GM12878 (cell line): ENCODE measurements at regions not wholly inside any gene's neighbourhood (a gene's known extent, or its start where the extent isn't known, plus 50 kb on each side); places are given as distances from the start of the nearest gene placed in this dataset.

Experiments used
- ATAC-seq: fragments of 200-7000 bp; cut with Tn5 transposase; 3 replicates; pipeline ENCODE4 v1.9.1; 2020; ENCODE audit warnings: mild to moderate bottlenecking, moderate library complexity
- BruUV-seq: library from RNA; stranded (reverse); fragments of 400-500 nt; replicated peaks from 2 replicates; lab custom pipeline; 2021; lab: Mats Ljungman, UMichigan
- CTCF ChIA-PET: fragments of 300-600 bp; sonication (Branson Sonifier 250); formaldehyde crosslinking; extraction: SDS; loops from one replicate; lab custom pipeline; 2021; ENCODE audit warnings: inconsistent platforms; lab: Yijun Ruan, JAX
- POLR2A ChIA-PET: fragments of 350-600 bp; formaldehyde crosslinking; extraction: SDS; loops from one replicate; lab custom pipeline; 2021; ENCODE audit warnings: inconsistent platforms; lab: Charles Lee
- RAD21 ChIA-PET: fragments of 300-600 bp; sonication (Branson Sonifier 250); formaldehyde crosslinking; loops from one replicate; lab custom pipeline; 2023; ENCODE audit warnings: antibody characterized with exemption; ENCODE audit not compliant: unreplicated experiment; lab: Charles Lee
- SMC1A ChIA-PET: fragments of 300-600 bp; sonication (Branson Sonifier 250); formaldehyde crosslinking; loops from one replicate; lab custom pipeline; 2023; ENCODE audit not compliant: unreplicated experiment, uncharacterized antibody; lab: Charles Lee
- DNase-seq: peaks from one replicate; pipeline ENCODE4 v3.0.0-alpha.2; 2011; ENCODE audit warnings: low read depth, low spot score
- FAIRE-seq: peaks from 3 replicates; lab custom pipeline; 2011; peaks lifted over from hg19 to GRCh38; lab: Jason Lieb, UNC
- H2AFZ ChIP-seq: 2 replicates; pipeline ENCODE4 v1.6.0; 2011; ENCODE audit warnings: low read depth, low read length, control low read depth; ENCODE audit not compliant: control insufficient read depth
- H3K27ac ChIP-seq: 2 replicates; pipeline ENCODE4 v1.5.1; 2011; ENCODE audit warnings: control low read depth; ENCODE audit not compliant: control insufficient read depth, insufficient read depth
- H3K27me3 ChIP-seq, 2 experiments: replicated peaks in 1 of 2; 2 replicates each; pipeline versions ENCODE4 v1.6.0 to v1.6.1; 2011; ENCODE audit warnings: low read length in 1 of 2; ENCODE audit not compliant: control insufficient read depth in 2 of 2, insufficient read depth in 2 of 2
- H3K36me3 ChIP-seq, 2 experiments: 2 replicates each; pipeline ENCODE4 v1.5.1; 2011; ENCODE audit warnings: low read length in 1 of 2; ENCODE audit not compliant: control insufficient read depth in 2 of 2, insufficient read depth in 2 of 2
- H3K4me1 ChIP-seq: 2 replicates; pipeline ENCODE4 v1.6.1; 2011; ENCODE audit warnings: mild to moderate bottlenecking, low read length, moderate library complexity, mixed read lengths; ENCODE audit not compliant: control insufficient read depth, insufficient read depth
- H3K4me2 ChIP-seq: 2 replicates; pipeline ENCODE4 v1.6.0; 2011; ENCODE audit warnings: control low read depth; ENCODE audit not compliant: control insufficient read depth, insufficient read depth
- H3K4me3 ChIP-seq: fragments of 200-600 bp; sonication (generic); 2 replicates; pipeline ENCODE4 v1.5.1; 2016
- H3K79me2 ChIP-seq: 2 replicates; pipeline ENCODE4 v1.6.0; 2011; ENCODE audit warnings: low read length; ENCODE audit not compliant: control insufficient read depth, insufficient read depth
- H3K9ac ChIP-seq: 2 replicates; pipeline ENCODE4 v1.8.0; 2011; ENCODE audit warnings: low read length, control low read depth, mixed read lengths; ENCODE audit not compliant: control insufficient read depth, insufficient read depth
- H3K9me3 ChIP-seq: replicated peaks from 3 replicates; pipeline ENCODE4 v1.5.1; 2011; ENCODE audit warnings: mild to moderate bottlenecking, low read length; ENCODE audit not compliant: control insufficient read depth, insufficient read depth
- H4K20me1 ChIP-seq: 2 replicates; pipeline ENCODE4 v1.6.0; 2011; ENCODE audit not compliant: control insufficient read depth, insufficient read depth
- CBFB ChIP-seq: IDR thresholded peaks from 2 replicates; pipeline ENCODE4 v1.6.1; 2016; ENCODE audit warnings: antibody characterized with exemption, low read depth
- EP300 ChIP-seq, 2 experiments: fragments of 150-350 bp in 1 of 2; IDR thresholded peaks; 2 replicates each; pipeline ENCODE4 v1.6.1; 2011 to 2012; ENCODE audit warnings: low read depth in 2 of 2, low read length in 2 of 2, borderline replicate concordance in 1 of 2, improper control_type of control experiment in 1 of 2, inconsistent platforms in 1 of 2; ENCODE audit not compliant: control insufficient read depth in 1 of 2
- MYC ChIP-seq: IDR thresholded peaks from 2 replicates; pipeline ENCODE4 v1.6.1; 2011; ENCODE audit warnings: mild to moderate bottlenecking, low read length, moderate library complexity, inconsistent platforms; ENCODE audit not compliant: insufficient read depth, insufficient replicate concordance, insufficient read length, severe bottlenecking
- NR2C2 ChIP-seq: IDR thresholded peaks from 2 replicates; pipeline ENCODE4 v1.6.1; 2011; ENCODE audit warnings: borderline replicate concordance, low read depth; ENCODE audit not compliant: control insufficient read depth, insufficient read length
- PML ChIP-seq: IDR thresholded peaks from 2 replicates; pipeline ENCODE4 v1.6.1; 2012; ENCODE audit warnings: low read length, inconsistent platforms
- RUNX3 ChIP-seq: IDR thresholded peaks from 2 replicates; pipeline ENCODE4 v1.6.1; 2012; ENCODE audit warnings: low read length, inconsistent platforms
- SIX5 ChIP-seq: IDR thresholded peaks from 2 replicates; pipeline ENCODE4 v1.6.1; 2011; ENCODE audit warnings: mild to moderate bottlenecking, low read depth, low read length, moderate library complexity; ENCODE audit not compliant: severe bottlenecking
- TAF1 ChIP-seq: IDR thresholded peaks from 2 replicates; pipeline ENCODE4 v1.6.1; 2011; ENCODE audit warnings: mild to moderate bottlenecking, low read depth, low read length, borderline replicate concordance
- ZNF274 ChIP-seq: IDR thresholded peaks from one replicate; pipeline ENCODE4 v1.8.0; 2011; ENCODE audit not compliant: insufficient read length, insufficient read depth
- WGBS: methylation state at CpG from one replicate; pipeline ENCODE4 v1.1.6; 2016; ENCODE audit warnings: low lambda C conversion rate; ENCODE audit not compliant: insufficient replicate concordance, insufficient coverage; ENCODE audit errors: missing lambda C conversion rate; 5-methylcytosine and 5-hydroxymethylcytosine counted together
- in situ Hi-C: fragments of 300-500 bp; cut with MboI; formaldehyde crosslinking; loops from 9 replicates; pipeline ENCODE4 v1.14.3; 2018; ENCODE audit warnings: mixed read lengths
- intact Hi-C: fragments of 100-400 bp; cut with micrococcal nuclease; formaldehyde crosslinking; loops from one replicate; pipeline ENCODE4 v1.14.2; 2022; ENCODE audit not compliant: unreplicated experiment

GRCh38 chr5:1961952-1962595 lies 79.3 kb upstream of the IRX4 start (continued):
- TF ChIP-seq CBFB (no peak), SIX5 (no peak), PML (no peak), EP300 (IDR thresholded peaks at IDR 0.05; ENCODE audit: borderline replicate concordance in 1 of 2, control insufficient read depth in 1 of 2, low read depth in 2 of 2, low read length in 2 of 2) (no peak)

GRCh38 chr5:1961304-1961946 lies 78.7 kb upstream of the IRX4 start:
- ChIA-PET POLR2A (no interaction called here), SMC1A (no interaction called here), CTCF (no interaction called here), RAD21 (no interaction called here)
- BruUV-seq, result no TSS peak
- Histone ChIP-seq H3K4me3 (no peak overlapping the region), H3K27ac (no peak overlapping the region), H3K9ac (no peak overlapping the region), H3K79me2 (no peaks in the 10 kb centered on the region), H4K20me1 (no peaks in the 10 kb centered on the region), H3K9me3 (no peaks in the 10 kb centered on the region), H3K4me1 (no peaks in the 10 kb centered on the region), H3K4me2 (no peak overlapping the region), H3K27me3 (peaks cover 0 to 1% of the 10 kb centered on the region in 2 experiments; a peak in 1 of 4 replicates), H2AFZ (no peak overlapping the region), H3K36me3 (no peaks in the 10 kb centered on the region)
- WGBS, result 31% methylated on average over 12 of the region's 14 CpGs
- FAIRE-seq, result no peak
- TF ChIP-seq RUNX3, result no peak
- no peak for TF ChIP-seq TAF1
- TF ChIP-seq PML, result no peak
- TF ChIP-seq MYC, result no peak
- no peak for TF ChIP-seq NR2C2
- no peak for TF ChIP-seq ZNF274
- in situ Hi-C loops (no loop called here), intact Hi-C loops (no loop called here)
- no peak for ATAC-seq
- no peak for DNase-seq
